ENCODE measurements at regions not wholly inside any gene's neighbourhood (a gene's known extent, or its start where the extent isn't known, plus 50 kb on each side); places are given as distances from the start of the nearest gene placed in this dataset.
A peak's percentile ranks its signal among the peaks of the same experiment; 100 is the strongest.
"Not testable (repeated sequence)": the region's sequence is repeated elsewhere in the genome, so short reads cannot be mapped to it uniquely, and the experiment has no call there.

DNA sequence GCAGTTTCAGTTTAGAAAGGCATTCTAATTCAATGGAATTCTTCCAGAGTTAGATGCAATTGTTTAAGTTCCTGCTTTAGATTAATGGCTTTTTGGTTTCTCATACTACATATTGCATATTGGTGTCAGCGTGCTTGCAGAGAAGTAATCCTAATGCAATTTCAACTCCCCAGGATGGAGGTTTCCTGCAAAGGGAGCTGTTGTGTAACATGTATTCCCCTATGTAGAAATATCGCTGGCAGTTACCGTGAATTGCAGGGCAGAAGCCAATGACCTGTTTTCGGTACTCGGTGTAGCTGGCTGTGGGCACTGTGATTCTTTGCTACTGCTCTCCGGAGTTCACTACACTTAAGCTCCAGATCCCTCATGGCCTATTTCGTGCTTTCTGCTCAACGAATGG lies 256.1 kb upstream of the PTBP2 start:
- H3K27me3 ChIP-seq (ENCODE audit: control insufficient read depth in 5 of 5, insufficient read depth in 4 of 5, low read length in 5 of 5): no peaks in the 10 kb centered on the region

DNA sequence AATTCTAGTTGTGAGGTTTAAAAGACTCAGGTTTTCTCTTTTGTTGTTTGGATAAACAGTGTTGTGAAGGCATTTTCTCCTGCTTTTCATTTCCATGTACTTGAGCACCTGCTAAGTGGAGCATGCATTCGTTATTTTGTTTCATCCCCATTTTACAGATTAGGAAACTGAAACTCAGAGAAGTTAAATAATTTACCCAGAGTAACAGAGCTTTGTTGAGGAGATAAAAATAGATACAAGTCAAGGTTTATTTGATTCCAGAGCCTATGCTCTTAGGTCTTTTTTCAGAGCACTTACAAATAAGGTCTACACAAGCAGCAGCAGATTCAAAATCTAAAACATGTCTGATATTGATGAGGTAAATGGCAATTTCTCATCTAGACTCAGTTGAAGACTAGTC lies 254.7 kb upstream of the PTBP2 start:
- Histone ChIP-seq H3K27me3 (ENCODE audit: control insufficient read depth in 5 of 5, insufficient read depth in 4 of 5, low read length in 5 of 5) (no peaks in the 10 kb centered on the region), H3K36me3 (ENCODE audit: control insufficient read depth in 5 of 5, insufficient read depth in 5 of 5, low read length in 5 of 5) (no peaks in the 10 kb centered on the region), H3K27ac (ENCODE audit: low read depth, low read length) (no peak overlapping the region), H3K9me3 (ENCODE audit: control insufficient read depth in 5 of 5, low read length in 5 of 5) (no peaks in the 10 kb centered on the region), H3K4me3 (ENCODE audit: low read depth in 1 of 5, low read length in 5 of 5) (no peak overlapping the region), H3K9ac (ENCODE audit: low read length in 5 of 5) (no peak overlapping the region), H3K4me1 (ENCODE audit: control insufficient read depth in 5 of 5, insufficient read depth in 5 of 5, low read length in 5 of 5) (peaks cover 2 to 20% (median 9%) of the 10 kb centered on the region in 5 donors)

More for the DNA sequence above, 256.1 kb upstream of the PTBP2 start:
- Histone ChIP-seq H3K4me3 (ENCODE audit: low read depth in 1 of 5, low read length in 5 of 5) (no peak overlapping the region), H3K9me3 (ENCODE audit: control insufficient read depth in 5 of 5, low read length in 5 of 5) (no peaks in the 10 kb centered on the region), H3K36me3 (ENCODE audit: control insufficient read depth in 5 of 5, insufficient read depth in 5 of 5, low read length in 5 of 5) (no peaks in the 10 kb centered on the region), H3K27ac (ENCODE audit: low read depth, low read length) (peak overlapping the region; percentile 52), H3K4me1 (ENCODE audit: control insufficient read depth in 5 of 5, insufficient read depth in 5 of 5, low read length in 5 of 5) (peaks cover 2 to 20% (median 9%) of the 10 kb centered on the region in 5 donors), H3K9ac (ENCODE audit: low read length in 5 of 5) (no peak overlapping the region)

DNA sequence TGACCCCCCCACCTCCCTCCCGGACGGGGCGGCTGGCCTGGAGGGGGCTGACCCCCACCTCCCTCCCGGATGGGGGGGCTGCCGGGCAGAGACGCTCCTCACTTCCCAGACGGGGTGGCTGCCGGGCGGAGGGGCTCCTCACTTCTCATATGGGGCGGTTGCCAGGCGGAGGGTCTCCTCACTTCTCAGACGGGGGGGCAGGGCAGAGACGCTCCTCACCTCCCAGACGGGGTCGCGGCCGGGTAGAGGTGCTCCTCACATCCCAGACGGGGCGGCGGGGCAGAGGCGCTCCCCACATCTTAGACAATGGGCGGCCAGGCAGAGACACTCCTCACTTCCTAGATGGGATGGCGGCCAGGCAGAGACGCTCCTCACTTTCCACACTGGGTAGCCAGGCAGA lies 251.9 kb upstream of the PTBP2 start:
- H3K9me3 ChIP-seq (ENCODE audit: control insufficient read depth in 5 of 5, low read length in 5 of 5); H3K4me3 ChIP-seq (ENCODE audit: low read depth in 1 of 5, low read length in 5 of 5); H3K27ac ChIP-seq (ENCODE audit: low read depth, low read length); H3K36me3 ChIP-seq (ENCODE audit: control insufficient read depth in 5 of 5, insufficient read depth in 5 of 5, low read length in 5 of 5); H3K27me3 ChIP-seq (ENCODE audit: control insufficient read depth in 5 of 5, insufficient read depth in 4 of 5, low read length in 5 of 5); H3K9ac ChIP-seq (ENCODE audit: low read length in 5 of 5): not testable (repeated sequence)
- H3K4me1 ChIP-seq (ENCODE audit: control insufficient read depth in 5 of 5, insufficient read depth in 5 of 5, low read length in 5 of 5): peaks cover 2 to 16% (median 8%) of the 10 kb centered on the region in 5 donors

DNA sequence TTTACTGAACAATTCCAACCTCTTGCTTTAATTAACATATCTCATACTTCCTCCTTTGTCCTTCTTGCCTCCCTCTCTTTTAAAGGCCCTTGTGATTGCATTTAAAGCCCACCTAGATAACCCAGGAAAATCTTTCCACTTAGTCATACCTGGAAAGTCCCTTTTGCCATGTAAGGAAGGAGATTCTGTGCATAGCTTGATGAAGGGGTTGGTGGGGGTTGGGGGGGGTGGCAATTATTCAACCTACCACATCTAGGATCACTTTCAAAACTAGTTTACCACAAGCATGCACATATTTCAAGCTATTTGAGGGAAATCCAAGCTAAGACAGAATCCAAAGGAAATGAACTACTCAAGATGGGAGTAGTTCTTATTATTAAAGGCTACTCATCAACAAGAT lies 249.1 kb upstream of the PTBP2 start:
- Histone ChIP-seq H3K9ac (ENCODE audit: low read length in 5 of 5) (no peak overlapping the region), H3K4me3 (ENCODE audit: low read depth in 1 of 5, low read length in 5 of 5) (no peak overlapping the region), H3K27ac (ENCODE audit: low read depth, low read length) (no peak overlapping the region), H3K36me3 (ENCODE audit: control insufficient read depth in 5 of 5, insufficient read depth in 5 of 5, low read length in 5 of 5) (no peaks in the 10 kb centered on the region), H3K4me1 (ENCODE audit: control insufficient read depth in 5 of 5, insufficient read depth in 5 of 5, low read length in 5 of 5) (no peaks in the 10 kb centered on the region), H3K9me3 (ENCODE audit: control insufficient read depth in 5 of 5, low read length in 5 of 5) (no peaks in the 10 kb centered on the region), H3K27me3 (ENCODE audit: control insufficient read depth in 5 of 5, insufficient read depth in 4 of 5, low read length in 5 of 5) (no peaks in the 10 kb centered on the region)

DNA sequence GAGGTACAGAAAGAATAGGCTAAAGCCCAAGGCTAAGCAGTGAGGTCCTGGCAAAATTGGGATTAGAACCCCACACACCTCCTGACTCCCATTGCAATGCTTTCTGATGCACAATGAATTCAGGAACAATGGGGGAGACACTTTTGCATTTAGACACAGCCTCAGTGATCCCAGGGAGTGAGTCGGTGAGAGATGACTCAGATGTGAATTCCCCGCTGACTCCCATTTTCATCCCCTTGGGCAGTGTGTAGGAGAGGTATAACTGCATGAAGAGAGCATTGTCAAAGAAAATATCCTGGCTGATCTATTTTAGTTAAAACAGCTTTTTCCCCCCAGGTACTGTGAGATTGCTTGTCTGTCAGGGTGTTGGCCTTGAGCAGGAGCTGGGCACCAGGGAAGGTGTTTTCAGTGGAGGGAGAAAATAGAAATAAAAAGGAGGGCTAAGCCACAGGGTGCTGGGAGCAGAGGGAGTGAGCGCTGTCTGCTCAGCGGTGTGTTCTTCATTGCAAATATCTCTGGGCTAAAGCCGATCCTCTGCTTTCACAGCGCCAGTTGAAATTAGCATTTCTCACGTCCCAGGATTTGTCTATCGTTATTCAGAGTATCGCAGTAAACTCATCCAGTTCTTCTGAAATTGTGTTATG lies 247.7 kb upstream of the PTBP2 start:
- H3K9me3 ChIP-seq (ENCODE audit: control insufficient read depth in 5 of 5, low read length in 5 of 5): no peaks in the 10 kb centered on the region
- no peak overlapping the region for H3K27ac ChIP-seq (ENCODE audit: low read depth, low read length)
- H3K36me3 ChIP-seq (ENCODE audit: control insufficient read depth in 5 of 5, insufficient read depth in 5 of 5, low read length in 5 of 5): no peaks in the 10 kb centered on the region
- H3K27me3 ChIP-seq (ENCODE audit: control insufficient read depth in 5 of 5, insufficient read depth in 4 of 5, low read length in 5 of 5): no peaks in the 10 kb centered on the region
- H3K4me3 ChIP-seq (ENCODE audit: low read depth in 1 of 5, low read length in 5 of 5): no peak overlapping the region
- no peaks in the 10 kb centered on the region for H3K4me1 ChIP-seq (ENCODE audit: control insufficient read depth in 5 of 5, insufficient read depth in 5 of 5, low read length in 5 of 5)
- no peak overlapping the region for H3K9ac ChIP-seq (ENCODE audit: low read length in 5 of 5)

DNA sequence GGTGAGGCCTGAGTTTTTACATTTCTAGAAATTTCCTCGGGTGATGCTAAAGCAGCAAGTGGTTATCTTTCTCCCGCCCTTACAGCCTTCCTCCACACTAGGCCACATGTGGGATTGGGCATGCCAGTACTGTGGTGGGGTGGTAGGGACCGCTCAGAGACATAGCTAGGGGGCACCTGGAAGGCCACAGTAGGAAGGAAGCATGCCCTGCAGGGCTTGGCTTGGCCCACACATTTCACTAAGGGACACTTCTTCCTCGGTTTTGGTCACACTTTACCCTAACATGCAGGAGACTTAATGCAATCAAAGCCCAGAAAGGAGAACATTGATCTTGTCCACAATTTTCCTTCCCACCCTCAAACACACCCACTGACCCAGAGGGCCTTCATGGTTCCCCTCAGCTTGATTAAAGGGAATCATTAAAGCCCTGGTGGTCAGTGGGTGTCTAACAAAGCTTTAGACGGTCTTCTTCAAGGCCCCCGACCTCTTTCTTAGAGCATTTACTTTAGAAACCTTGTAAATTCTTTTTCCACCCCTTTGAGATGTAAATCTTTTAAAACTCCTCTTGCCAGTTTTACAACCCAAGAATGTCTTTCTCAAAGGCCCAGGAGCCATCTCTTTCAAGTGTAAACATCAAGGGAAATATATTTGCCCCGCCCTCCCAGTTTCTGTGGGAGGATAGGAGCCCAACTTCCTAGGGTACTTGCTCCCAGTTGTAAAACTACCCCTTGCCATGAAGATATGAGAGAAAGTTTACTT lies 246.4 kb upstream of the PTBP2 start:
- H3K27me3 ChIP-seq (ENCODE audit: control insufficient read depth in 5 of 5, insufficient read depth in 4 of 5, low read length in 5 of 5): no peaks in the 10 kb centered on the region
- H3K9me3 ChIP-seq (ENCODE audit: control insufficient read depth in 5 of 5, low read length in 5 of 5): no peaks in the 10 kb centered on the region
- H3K36me3 ChIP-seq (ENCODE audit: control insufficient read depth in 5 of 5, insufficient read depth in 5 of 5, low read length in 5 of 5): no peaks in the 10 kb centered on the region
- H3K4me1 ChIP-seq (ENCODE audit: control insufficient read depth in 5 of 5, insufficient read depth in 5 of 5, low read length in 5 of 5): no peaks in the 10 kb centered on the region
- no peak overlapping the region for H3K4me3 ChIP-seq (ENCODE audit: low read depth in 1 of 5, low read length in 5 of 5)
- H3K27ac ChIP-seq (ENCODE audit: low read depth, low read length): no peak overlapping the region
- H3K9ac ChIP-seq (ENCODE audit: low read length in 5 of 5): no peak overlapping the region

DNA sequence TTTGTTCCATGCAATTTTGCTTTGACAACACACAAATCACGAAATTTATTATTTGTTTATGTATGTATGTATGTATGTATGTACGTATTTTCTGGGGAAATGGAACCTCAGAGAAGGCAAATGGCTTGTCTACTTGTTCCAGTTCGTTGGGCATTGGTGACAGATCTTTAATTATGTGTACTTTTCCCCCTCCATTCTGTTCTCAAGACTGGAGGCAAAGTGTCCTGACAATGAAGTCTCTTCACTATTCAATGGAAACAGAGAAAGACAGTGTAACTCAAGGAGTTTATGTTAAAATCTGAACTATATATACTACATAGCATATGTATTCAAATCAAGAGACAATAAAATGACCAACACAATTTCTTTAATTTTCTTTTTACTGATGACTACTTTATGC lies 245.7 kb upstream of the PTBP2 start:
- Histone ChIP-seq H3K36me3 (ENCODE audit: control insufficient read depth in 5 of 5, insufficient read depth in 5 of 5, low read length in 5 of 5) (no peaks in the 10 kb centered on the region), H3K27ac (ENCODE audit: low read depth, low read length) (no peak overlapping the region), H3K4me3 (ENCODE audit: low read depth in 1 of 5, low read length in 5 of 5) (no peak overlapping the region), H3K9ac (ENCODE audit: low read length in 5 of 5) (no peak overlapping the region), H3K9me3 (ENCODE audit: control insufficient read depth in 5 of 5, low read length in 5 of 5) (no peaks in the 10 kb centered on the region), H3K4me1 (ENCODE audit: control insufficient read depth in 5 of 5, insufficient read depth in 5 of 5, low read length in 5 of 5) (no peaks in the 10 kb centered on the region), H3K27me3 (ENCODE audit: control insufficient read depth in 5 of 5, insufficient read depth in 4 of 5, low read length in 5 of 5) (no peaks in the 10 kb centered on the region)

DNA sequence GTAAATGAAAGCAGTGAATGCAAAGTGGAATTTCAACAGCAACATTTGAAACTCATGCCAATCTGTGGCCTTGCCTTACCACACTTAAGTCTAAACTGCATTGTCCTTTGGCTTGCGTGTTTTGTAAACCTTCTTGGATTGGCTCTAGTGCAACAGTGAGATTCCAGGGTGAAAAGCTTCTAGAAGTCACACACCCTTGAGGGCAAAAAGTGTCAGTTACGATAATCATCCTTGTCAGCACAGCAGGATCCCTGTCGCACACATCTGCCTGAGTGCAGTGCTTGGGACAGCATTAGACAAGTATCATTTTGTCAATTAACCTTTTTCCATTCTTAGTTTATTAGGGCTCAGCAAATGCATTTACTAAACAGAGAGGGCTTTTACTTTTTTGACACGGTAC lies 243.4 kb upstream of the PTBP2 start:
- Histone ChIP-seq H3K27ac (ENCODE audit: low read depth, low read length) (no peak overlapping the region), H3K4me3 (ENCODE audit: low read depth in 1 of 5, low read length in 5 of 5) (no peak overlapping the region), H3K27me3 (ENCODE audit: control insufficient read depth in 5 of 5, insufficient read depth in 4 of 5, low read length in 5 of 5) (no peaks in the 10 kb centered on the region), H3K36me3 (ENCODE audit: control insufficient read depth in 5 of 5, insufficient read depth in 5 of 5, low read length in 5 of 5) (no peaks in the 10 kb centered on the region), H3K9me3 (ENCODE audit: control insufficient read depth in 5 of 5, low read length in 5 of 5) (no peaks in the 10 kb centered on the region), H3K4me1 (ENCODE audit: control insufficient read depth in 5 of 5, insufficient read depth in 5 of 5, low read length in 5 of 5) (no peaks in the 10 kb centered on the region), H3K9ac (ENCODE audit: low read length in 5 of 5) (no peak overlapping the region)

DNA sequence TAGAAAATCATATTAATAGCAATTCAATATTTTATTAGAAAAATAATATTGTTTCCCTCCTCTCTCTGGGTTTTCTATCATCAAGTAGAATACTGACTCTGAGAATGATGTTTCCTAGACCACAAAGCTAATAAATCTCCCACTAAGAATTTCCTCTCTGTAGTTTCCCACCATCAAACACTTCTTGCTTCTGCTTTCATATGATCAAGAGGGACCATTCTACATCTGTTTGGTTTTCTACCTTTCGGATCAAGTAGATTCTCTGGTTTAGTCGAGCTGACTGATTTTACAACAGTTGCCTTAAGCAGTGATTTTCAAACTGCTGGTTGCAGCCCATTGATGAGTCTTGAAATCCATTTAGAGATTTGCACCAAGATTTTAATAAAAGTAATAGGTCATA lies 240.2 kb upstream of the PTBP2 start:
- Histone ChIP-seq H3K27me3 (ENCODE audit: control insufficient read depth in 5 of 5, insufficient read depth in 4 of 5, low read length in 5 of 5) (no peaks in the 10 kb centered on the region), H3K36me3 (ENCODE audit: control insufficient read depth in 5 of 5, insufficient read depth in 5 of 5, low read length in 5 of 5) (no peaks in the 10 kb centered on the region), H3K4me3 (ENCODE audit: low read depth in 1 of 5, low read length in 5 of 5) (no peak overlapping the region), H3K9me3 (ENCODE audit: control insufficient read depth in 5 of 5, low read length in 5 of 5) (no peaks in the 10 kb centered on the region), H3K27ac (ENCODE audit: low read depth, low read length) (no peak overlapping the region), H3K9ac (ENCODE audit: low read length in 5 of 5) (no peak overlapping the region), H3K4me1 (ENCODE audit: control insufficient read depth in 5 of 5, insufficient read depth in 5 of 5, low read length in 5 of 5) (no peaks in the 10 kb centered on the region)

DNA sequence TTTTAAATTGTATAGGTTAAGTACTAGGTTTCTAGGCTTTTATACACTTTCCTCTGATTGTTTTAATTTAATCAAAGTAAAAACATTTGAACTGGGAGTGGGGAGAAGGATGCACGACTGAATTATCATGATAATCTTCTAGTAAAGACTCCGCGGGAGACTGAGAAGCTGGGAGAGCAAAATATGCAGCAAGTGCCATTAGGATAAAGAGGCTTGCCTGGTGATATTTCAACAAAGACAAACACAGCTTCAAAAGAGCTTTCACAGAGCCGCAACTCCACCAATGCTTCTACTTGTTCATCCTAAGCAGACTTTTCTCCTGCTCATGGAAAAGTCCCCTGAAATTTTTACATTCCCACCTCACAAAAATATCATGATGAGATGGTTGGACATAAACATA lies 239.0 kb upstream of the PTBP2 start:
- no peaks in the 10 kb centered on the region for H3K27me3 ChIP-seq (ENCODE audit: control insufficient read depth in 5 of 5, insufficient read depth in 4 of 5, low read length in 5 of 5)
- H3K4me1 ChIP-seq (ENCODE audit: control insufficient read depth in 5 of 5, insufficient read depth in 5 of 5, low read length in 5 of 5): peaks cover 0 to 2% (median 0%) of the 10 kb centered on the region in 5 donors
- H3K4me3 ChIP-seq (ENCODE audit: low read depth in 1 of 5, low read length in 5 of 5): no peak overlapping the region
- H3K27ac ChIP-seq (ENCODE audit: low read depth, low read length): no peak overlapping the region
- H3K36me3 ChIP-seq (ENCODE audit: control insufficient read depth in 5 of 5, insufficient read depth in 5 of 5, low read length in 5 of 5): no peaks in the 10 kb centered on the region
- no peak overlapping the region for H3K9ac ChIP-seq (ENCODE audit: low read length in 5 of 5)
- no peaks in the 10 kb centered on the region for H3K9me3 ChIP-seq (ENCODE audit: control insufficient read depth in 5 of 5, low read length in 5 of 5)
